HG03139 (cell line): ENCODE measurements at regions not wholly inside any gene's neighbourhood (a gene's known extent, or its start where the extent isn't known, plus 50 kb on each side); places are given as distances from the start of the nearest gene placed in this dataset.
A peak's percentile ranks its signal among the peaks of the same experiment; 100 is the strongest.
"Not testable (repeated sequence)": the region's sequence is repeated elsewhere in the genome, so short reads cannot be mapped to it uniquely, and the experiment has no call there.

Source experiments
- ATAC-seq: cut with Tn5 transposase; IDR thresholded peaks from one replicate; pipeline ENCODE4 v1.9.1; 2021; ENCODE audit not compliant: unreplicated experiment

GRCh38 chr4:75194180-75194579 lies 261.3 kb downstream of the PARM1 start:
- ATAC-seq = no peak

GRCh38 chr4:75192182-75192581 lies 259.3 kb downstream of the PARM1 start:
- not testable (repeated sequence) for ATAC-seq

- no peak for ATAC-seq
These were observed 256.9 kb downstream of the PARM1 start for GRCh38 chr4:75189711-75190335.

- peak; percentile 67 for ATAC-seq
These were observed 248.2 kb downstream of the PARM1 start for GRCh38 chr4:75180790-75181776.

GRCh38 chr4:75180217-75180616 lies 247.3 kb downstream of the PARM1 start:
- no peak for ATAC-seq

GRCh38 chr4:75179510-75179909 lies 246.6 kb downstream of the PARM1 start:
- no peak for ATAC-seq

- ATAC-seq = peak; percentile 86
These were observed 239.6 kb downstream of the PARM1 start for GRCh38 chr4:75172551-75172950.

- ATAC-seq = no peak
These were observed 236.5 kb downstream of the PARM1 start for GRCh38 chr4:75169427-75169826.

GRCh38 chr4:75169020-75169419 lies 236.1 kb downstream of the PARM1 start:
- no peak for ATAC-seq

- ATAC-seq = no peak
These were observed 235.6 kb downstream of the PARM1 start for GRCh38 chr4:75168548-75168947.

- not testable (repeated sequence) for ATAC-seq
These were observed 232.2 kb downstream of the PARM1 start for GRCh38 chr4:75165100-75165499.

- no peak for ATAC-seq
These were observed 225.5 kb downstream of the PARM1 start for GRCh38 chr4:75158451-75158850.

- no peak for ATAC-seq
These were observed 222.1 kb downstream of the PARM1 start for GRCh38 chr4:75154994-75155393.

GRCh38 chr4:75146223-75146622 lies 213.3 kb downstream of the PARM1 start:
- ATAC-seq = no peak

GRCh38 chr4:75144475-75144874 lies 211.6 kb downstream of the PARM1 start:
- no peak for ATAC-seq

GRCh38 chr4:75142850-75143249 lies 209.9 kb downstream of the PARM1 start:
- ATAC-seq = no peak

- ATAC-seq = no peak
These were observed 209.5 kb downstream of the PARM1 start for GRCh38 chr4:75142382-75142781.

- no peak for ATAC-seq
These were observed 208.2 kb downstream of the PARM1 start for GRCh38 chr4:75141162-75141561.

GRCh38 chr4:75137302-75137701 lies 204.4 kb downstream of the PARM1 start:
- ATAC-seq = no peak

- ATAC-seq = no peak
These were observed 202.3 kb downstream of the PARM1 start for GRCh38 chr4:75135068-75135825.

GRCh38 chr4:75126870-75127269 lies 194.0 kb downstream of the PARM1 start:
- not testable (repeated sequence) for ATAC-seq
